Kidney epithelial cell (primary cell): ENCODE measurements at regions not wholly inside any gene's neighbourhood (a gene's known extent, or its start where the extent isn't known, plus 50 kb on each side); places are given as distances from the start of the nearest gene placed in this dataset.
"Not testable (repeated sequence)": the region's sequence is repeated elsewhere in the genome, so short reads cannot be mapped to it uniquely, and the experiment has no call there.

ENCODE experiments used
- DNase-seq: peaks from one replicate; pipeline ENCODE4 v3.0.0-alpha.2; 2010; ENCODE audit warnings: low read depth
- H3K27me3 ChIP-seq: 2 replicates; pipeline ENCODE4 v1.6.0; 2011; ENCODE audit warnings: low read length; ENCODE audit not compliant: control insufficient read depth, insufficient read depth
- H3K36me3 ChIP-seq: 2 replicates; pipeline ENCODE4 v1.5.1; 2011; ENCODE audit warnings: low read length; ENCODE audit not compliant: control insufficient read depth, insufficient read depth
- H3K4me3 ChIP-seq: 2 replicates; pipeline ENCODE4 v1.5.1; 2011; ENCODE audit warnings: low read depth, mild to moderate bottlenecking, control low read depth, low read length

GRCh38 chr16:15307184-15307583 is 70.9 kb downstream of the NPIPA5 start:
- not testable (repeated sequence) for H3K27me3 ChIP-seq, DNase-seq, H3K36me3 ChIP-seq

GRCh38 chr16:15305889-15306288 is 72.2 kb downstream of the NPIPA5 start:
- H3K36me3 ChIP-seq, H3K4me3 ChIP-seq, DNase-seq, H3K27me3 ChIP-seq: not testable (repeated sequence)

More at GRCh38 chr16:15307184-15307583, 70.9 kb downstream of the NPIPA5 start:
- H3K4me3 ChIP-seq, result not testable (repeated sequence)

- not testable (repeated sequence) for H3K36me3 ChIP-seq, H3K4me3 ChIP-seq, DNase-seq, H3K27me3 ChIP-seq
Observed at GRCh38 chr16:15303667-15304324, 74.3 kb downstream of the NPIPA5 start.

GRCh38 chr16:15297104-15297503 is 81.0 kb downstream of the NPIPA5 start:
- DNase-seq, H3K27me3 ChIP-seq, H3K4me3 ChIP-seq, H3K36me3 ChIP-seq: not testable (repeated sequence)

GRCh38 chr16:15274796-15275195 is 103.3 kb downstream of the NPIPA5 start:
- not testable (repeated sequence) for H3K36me3 ChIP-seq, H3K4me3 ChIP-seq, H3K27me3 ChIP-seq, DNase-seq

- DNase-seq, H3K27me3 ChIP-seq, H3K36me3 ChIP-seq, H3K4me3 ChIP-seq: not testable (repeated sequence)
Observed at GRCh38 chr16:15273964-15274363, 104.1 kb downstream of the NPIPA5 start.

GRCh38 chr16:15266941-15267340 is 111.2 kb downstream of the NPIPA5 start:
- not testable (repeated sequence) for H3K27me3 ChIP-seq, H3K36me3 ChIP-seq, DNase-seq, H3K4me3 ChIP-seq

- not testable (repeated sequence) for H3K36me3 ChIP-seq, H3K27me3 ChIP-seq, DNase-seq, H3K4me3 ChIP-seq
Observed at GRCh38 chr16:15262212-15262611, 115.9 kb downstream of the NPIPA5 start.

GRCh38 chr16:15247971-15248370 is 130.1 kb downstream of the NPIPA5 start:
- not testable (repeated sequence) for H3K27me3 ChIP-seq, DNase-seq, H3K36me3 ChIP-seq, H3K4me3 ChIP-seq

- H3K36me3 ChIP-seq, DNase-seq, H3K27me3 ChIP-seq, H3K4me3 ChIP-seq: not testable (repeated sequence)
Observed at GRCh38 chr16:15236674-15237323, 141.3 kb downstream of the NPIPA5 start.

- not testable (repeated sequence) for H3K36me3 ChIP-seq, H3K27me3 ChIP-seq, DNase-seq, H3K4me3 ChIP-seq
Observed at GRCh38 chr16:15235140-15235539, 141.1 kb upstream of the RRN3 start.

- not testable (repeated sequence) for H3K27me3 ChIP-seq, H3K4me3 ChIP-seq, H3K36me3 ChIP-seq, DNase-seq
Observed at GRCh38 chr16:15234702-15235101, 140.6 kb upstream of the RRN3 start.

- not testable (repeated sequence) for H3K4me3 ChIP-seq, H3K36me3 ChIP-seq, H3K27me3 ChIP-seq, DNase-seq
Observed at GRCh38 chr16:15230432-15230831, 136.4 kb upstream of the RRN3 start.

GRCh38 chr16:15229661-15230060 is 135.6 kb upstream of the RRN3 start:
- not testable (repeated sequence) for H3K27me3 ChIP-seq, H3K4me3 ChIP-seq, DNase-seq, H3K36me3 ChIP-seq

GRCh38 chr16:15224651-15225050 is 130.6 kb upstream of the RRN3 start:
- not testable (repeated sequence) for DNase-seq, H3K4me3 ChIP-seq, H3K36me3 ChIP-seq, H3K27me3 ChIP-seq
